Endometrium (tissue), 2 donors: ENCODE measurements at regions not wholly inside any gene's neighbourhood (a gene's known extent, or its start where the extent isn't known, plus 50 kb on each side); places are given as distances from the start of the nearest gene placed in this dataset.

Experiments
- FAIRE-seq: peaks from 2 replicates; lab custom pipeline; 2012; peaks lifted over from hg19 to GRCh38; lab: Jason Lieb, UNC
- donor health status: control.
- donor health status: control.

- no peak for FAIRE-seq
Observed at GRCh38 chr7:12518920-12519681, 51.4 kb upstream of the SCIN start.

DNA sequence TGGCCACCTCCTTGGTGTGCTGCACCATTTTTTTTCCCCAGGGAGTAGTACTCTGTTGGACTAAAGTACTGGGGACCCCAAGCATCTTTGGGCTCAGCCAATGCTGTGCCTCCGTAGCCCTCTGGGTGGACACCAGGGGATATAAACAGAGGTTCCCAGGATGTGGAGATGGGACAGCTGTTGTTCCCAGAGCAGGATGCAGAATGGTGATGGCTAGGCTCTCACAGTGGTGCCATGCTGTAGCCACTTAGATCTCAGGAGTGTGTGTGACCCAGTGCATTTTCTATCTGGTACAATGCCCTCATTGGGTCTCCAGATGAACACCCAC lies 50.9 kb upstream of the SCIN start:
- no peak for FAIRE-seq
